H1 (cell line): ENCODE measurements at regions not wholly inside any gene's neighbourhood (a gene's known extent, or its start where the extent isn't known, plus 50 kb on each side); places are given as distances from the start of the nearest gene placed in this dataset.

Experiments used
- ASH2L ChIP-seq: fragments of 200-600, 300-600 bp; sonication (generic); IDR thresholded peaks from one replicate; pipeline ENCODE4 v1.7.1; 2017; ENCODE audit warnings: low read length
- GABPA ChIP-seq: IDR thresholded peaks from 2 replicates; pipeline ENCODE4 v1.6.1; 2011; ENCODE audit warnings: mild to moderate bottlenecking, low read length, moderate library complexity, borderline replicate concordance; ENCODE audit not compliant: insufficient read depth
- HDAC6 ChIP-seq: IDR thresholded peaks from one replicate; pipeline ENCODE4 v1.7.1; 2012; ENCODE audit warnings: low read depth, mild to moderate bottlenecking, inconsistent platforms, low read length, moderate library complexity
- RFX5 ChIP-seq: IDR thresholded peaks from 2 replicates; pipeline ENCODE4 v1.6.1; 2011; ENCODE audit warnings: low read depth, low read length, improper control_type of control experiment, borderline replicate concordance
- SP2 ChIP-seq: IDR thresholded peaks from 2 replicates; pipeline ENCODE4 v1.6.1; 2012; ENCODE audit warnings: mild to moderate bottlenecking, low read length, inconsistent platforms
- TF ChIP-seq, protein P1 (sequence below): fragments of 300-600 bp; sonication (generic); IDR thresholded peaks from 2 replicates; pipeline ENCODE4 v1.7.1; 2012; ENCODE audit warnings: low read length, moderate library complexity, mild to moderate bottlenecking, inconsistent platforms; ENCODE audit not compliant: insufficient replicate concordance

- TF ChIP-seq, protein P1, sequence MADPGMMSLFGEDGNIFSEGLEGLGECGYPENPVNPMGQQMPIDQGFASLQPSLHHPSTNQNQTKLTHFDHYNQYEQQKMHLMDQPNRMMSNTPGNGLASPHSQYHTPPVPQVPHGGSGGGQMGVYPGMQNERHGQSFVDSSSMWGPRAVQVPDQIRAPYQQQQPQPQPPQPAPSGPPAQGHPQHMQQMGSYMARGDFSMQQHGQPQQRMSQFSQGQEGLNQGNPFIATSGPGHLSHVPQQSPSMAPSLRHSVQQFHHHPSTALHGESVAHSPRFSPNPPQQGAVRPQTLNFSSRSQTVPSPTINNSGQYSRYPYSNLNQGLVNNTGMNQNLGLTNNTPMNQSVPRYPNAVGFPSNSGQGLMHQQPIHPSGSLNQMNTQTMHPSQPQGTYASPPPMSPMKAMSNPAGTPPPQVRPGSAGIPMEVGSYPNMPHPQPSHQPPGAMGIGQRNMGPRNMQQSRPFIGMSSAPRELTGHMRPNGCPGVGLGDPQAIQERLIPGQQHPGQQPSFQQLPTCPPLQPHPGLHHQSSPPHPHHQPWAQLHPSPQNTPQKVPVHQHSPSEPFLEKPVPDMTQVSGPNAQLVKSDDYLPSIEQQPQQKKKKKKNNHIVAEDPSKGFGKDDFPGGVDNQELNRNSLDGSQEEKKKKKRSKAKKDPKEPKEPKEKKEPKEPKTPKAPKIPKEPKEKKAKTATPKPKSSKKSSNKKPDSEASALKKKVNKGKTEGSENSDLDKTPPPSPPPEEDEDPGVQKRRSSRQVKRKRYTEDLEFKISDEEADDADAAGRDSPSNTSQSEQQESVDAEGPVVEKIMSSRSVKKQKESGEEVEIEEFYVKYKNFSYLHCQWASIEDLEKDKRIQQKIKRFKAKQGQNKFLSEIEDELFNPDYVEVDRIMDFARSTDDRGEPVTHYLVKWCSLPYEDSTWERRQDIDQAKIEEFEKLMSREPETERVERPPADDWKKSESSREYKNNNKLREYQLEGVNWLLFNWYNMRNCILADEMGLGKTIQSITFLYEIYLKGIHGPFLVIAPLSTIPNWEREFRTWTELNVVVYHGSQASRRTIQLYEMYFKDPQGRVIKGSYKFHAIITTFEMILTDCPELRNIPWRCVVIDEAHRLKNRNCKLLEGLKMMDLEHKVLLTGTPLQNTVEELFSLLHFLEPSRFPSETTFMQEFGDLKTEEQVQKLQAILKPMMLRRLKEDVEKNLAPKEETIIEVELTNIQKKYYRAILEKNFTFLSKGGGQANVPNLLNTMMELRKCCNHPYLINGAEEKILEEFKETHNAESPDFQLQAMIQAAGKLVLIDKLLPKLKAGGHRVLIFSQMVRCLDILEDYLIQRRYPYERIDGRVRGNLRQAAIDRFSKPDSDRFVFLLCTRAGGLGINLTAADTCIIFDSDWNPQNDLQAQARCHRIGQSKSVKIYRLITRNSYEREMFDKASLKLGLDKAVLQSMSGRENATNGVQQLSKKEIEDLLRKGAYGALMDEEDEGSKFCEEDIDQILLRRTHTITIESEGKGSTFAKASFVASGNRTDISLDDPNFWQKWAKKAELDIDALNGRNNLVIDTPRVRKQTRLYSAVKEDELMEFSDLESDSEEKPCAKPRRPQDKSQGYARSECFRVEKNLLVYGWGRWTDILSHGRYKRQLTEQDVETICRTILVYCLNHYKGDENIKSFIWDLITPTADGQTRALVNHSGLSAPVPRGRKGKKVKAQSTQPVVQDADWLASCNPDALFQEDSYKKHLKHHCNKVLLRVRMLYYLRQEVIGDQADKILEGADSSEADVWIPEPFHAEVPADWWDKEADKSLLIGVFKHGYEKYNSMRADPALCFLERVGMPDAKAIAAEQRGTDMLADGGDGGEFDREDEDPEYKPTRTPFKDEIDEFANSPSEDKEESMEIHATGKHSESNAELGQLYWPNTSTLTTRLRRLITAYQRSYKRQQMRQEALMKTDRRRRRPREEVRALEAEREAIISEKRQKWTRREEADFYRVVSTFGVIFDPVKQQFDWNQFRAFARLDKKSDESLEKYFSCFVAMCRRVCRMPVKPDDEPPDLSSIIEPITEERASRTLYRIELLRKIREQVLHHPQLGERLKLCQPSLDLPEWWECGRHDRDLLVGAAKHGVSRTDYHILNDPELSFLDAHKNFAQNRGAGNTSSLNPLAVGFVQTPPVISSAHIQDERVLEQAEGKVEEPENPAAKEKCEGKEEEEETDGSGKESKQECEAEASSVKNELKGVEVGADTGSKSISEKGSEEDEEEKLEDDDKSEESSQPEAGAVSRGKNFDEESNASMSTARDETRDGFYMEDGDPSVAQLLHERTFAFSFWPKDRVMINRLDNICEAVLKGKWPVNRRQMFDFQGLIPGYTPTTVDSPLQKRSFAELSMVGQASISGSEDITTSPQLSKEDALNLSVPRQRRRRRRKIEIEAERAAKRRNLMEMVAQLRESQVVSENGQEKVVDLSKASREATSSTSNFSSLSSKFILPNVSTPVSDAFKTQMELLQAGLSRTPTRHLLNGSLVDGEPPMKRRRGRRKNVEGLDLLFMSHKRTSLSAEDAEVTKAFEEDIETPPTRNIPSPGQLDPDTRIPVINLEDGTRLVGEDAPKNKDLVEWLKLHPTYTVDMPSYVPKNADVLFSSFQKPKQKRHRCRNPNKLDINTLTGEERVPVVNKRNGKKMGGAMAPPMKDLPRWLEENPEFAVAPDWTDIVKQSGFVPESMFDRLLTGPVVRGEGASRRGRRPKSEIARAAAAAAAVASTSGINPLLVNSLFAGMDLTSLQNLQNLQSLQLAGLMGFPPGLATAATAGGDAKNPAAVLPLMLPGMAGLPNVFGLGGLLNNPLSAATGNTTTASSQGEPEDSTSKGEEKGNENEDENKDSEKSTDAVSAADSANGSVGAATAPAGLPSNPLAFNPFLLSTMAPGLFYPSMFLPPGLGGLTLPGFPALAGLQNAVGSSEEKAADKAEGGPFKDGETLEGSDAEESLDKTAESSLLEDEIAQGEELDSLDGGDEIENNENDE: no peak
- TF ChIP-seq GABPA (no peak), SP2 (no peak), RFX5 (no peak), ASH2L (no peak), HDAC6 (no peak)
These were observed 151.2 kb downstream of the SLITRK1 start (continued) for GRCh38 chr13:83731113-83731512.
